ENCODE measurements at regions not wholly inside any gene's neighbourhood (a gene's known extent, or its start where the extent isn't known, plus 50 kb on each side); places are given as distances from the start of the nearest gene placed in this dataset.

GRCh38 chr3:117596503-117596902 is 886.9 kb downstream of the TUSC7 start:
- intact Hi-C loops (cut with DNase I), result no loop called here
- no peak for DNase-seq (ENCODE audit: low spot score)

DNA sequence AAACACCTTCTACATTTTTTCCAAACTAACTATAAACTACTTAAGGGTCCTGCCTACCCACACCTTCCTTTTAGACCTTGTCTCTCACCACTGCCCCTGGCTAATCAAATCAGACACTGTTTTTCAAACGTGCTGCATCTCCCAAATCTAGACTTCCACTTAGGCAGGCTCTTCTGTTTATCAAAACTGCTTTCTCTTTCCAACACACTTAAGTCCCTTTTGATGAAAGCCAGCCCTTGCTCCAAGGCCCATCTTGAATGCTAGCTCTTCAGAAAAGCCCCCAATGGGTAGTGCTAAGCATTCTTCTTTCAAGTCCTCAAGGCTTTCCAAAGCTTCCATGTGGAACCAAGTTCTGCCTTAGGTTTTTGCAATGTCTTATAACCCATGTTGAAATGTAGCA is 888.3 kb downstream of the TUSC7 start:
- DNase-seq (ENCODE audit: low spot score), result no peak
- intact Hi-C loops (cut with DNase I), result no loop called here

DNA sequence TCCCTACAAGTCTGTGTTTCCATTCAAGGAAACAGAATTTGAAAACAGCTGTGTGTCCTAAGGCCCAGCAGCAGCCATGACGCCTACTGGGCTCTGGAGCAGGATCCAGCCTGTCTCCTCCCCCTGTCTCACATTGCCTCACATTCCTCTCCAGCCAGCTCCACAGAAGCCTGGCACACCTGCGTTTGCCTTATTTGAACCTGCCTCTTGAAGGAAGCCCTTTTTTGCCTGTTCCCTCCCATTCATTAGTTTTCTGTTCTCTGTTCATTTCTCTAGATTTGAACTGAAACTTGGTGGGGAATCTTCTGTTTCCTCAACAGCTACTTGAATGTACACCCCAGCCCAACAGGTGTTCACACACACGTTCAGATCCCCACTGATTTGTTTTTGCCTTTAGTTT is 890.5 kb downstream of the TUSC7 start:
- intact Hi-C loops (cut with DNase I), result no loop called here
- DNase-seq (ENCODE audit: low spot score), result no peak

DNA sequence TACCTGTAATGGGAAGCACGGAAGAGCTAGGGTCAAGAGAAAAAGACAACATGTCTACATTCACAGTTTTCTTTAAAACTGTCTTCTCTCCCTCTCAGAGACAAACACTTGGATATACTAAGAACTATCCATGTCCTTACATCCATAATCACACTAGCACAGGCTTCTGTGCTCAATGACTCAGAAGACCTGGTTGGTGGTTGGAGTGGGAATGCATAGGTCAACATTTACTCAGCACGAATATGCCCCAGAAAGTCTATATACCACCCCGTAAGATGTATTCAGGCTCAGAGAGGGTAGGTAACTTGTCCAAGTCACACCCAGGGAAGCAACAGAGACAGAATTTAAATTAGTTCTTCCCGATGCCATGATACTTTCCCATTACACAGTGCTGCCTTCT is 891.1 kb downstream of the TUSC7 start:
- no peak for DNase-seq (ENCODE audit: low spot score)
- intact Hi-C loops (cut with DNase I), result no loop called here

DNA sequence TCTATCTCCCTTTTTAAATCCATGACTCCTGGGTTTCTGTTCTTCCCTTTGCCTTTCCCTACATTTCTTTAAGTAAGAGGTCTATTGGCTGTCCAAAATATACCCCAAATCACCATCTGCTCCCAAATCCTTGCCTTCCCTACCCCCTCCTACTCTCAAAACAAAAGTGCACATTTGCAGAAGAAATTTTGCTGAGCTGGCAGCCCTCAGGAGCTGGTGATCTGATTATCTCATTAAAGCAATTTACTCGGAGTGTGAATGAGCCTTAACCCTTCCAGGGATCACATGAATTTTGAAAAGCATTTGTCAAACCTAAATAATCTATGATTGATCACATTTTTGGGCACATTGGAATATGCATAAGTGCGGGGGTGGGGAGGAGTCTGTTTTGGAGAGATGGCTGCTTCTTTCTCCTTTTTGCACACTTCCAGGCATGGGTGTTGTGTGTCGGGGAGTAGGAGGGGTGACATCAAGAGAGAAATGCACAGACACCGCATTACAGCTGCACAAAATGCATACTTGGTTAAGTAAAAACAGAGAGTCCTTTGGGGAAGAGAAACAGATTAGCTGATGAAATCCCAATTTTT is 892.6 kb downstream of the TUSC7 start:
- intact Hi-C loops (cut with DNase I), result no loop called here
- no peak for DNase-seq (ENCODE audit: low spot score)

GRCh38 chr3:117603097-117603496 is 893.5 kb downstream of the TUSC7 start:
- intact Hi-C loops (cut with DNase I), result no loop called here

GRCh38 chr3:117606866-117607265 is 897.3 kb downstream of the TUSC7 start:
- intact Hi-C loops (cut with DNase I), result no loop called here
- no peak for DNase-seq (ENCODE audit: low spot score)

More at GRCh38 chr3:117603097-117603496, 893.5 kb downstream of the TUSC7 start:
- DNase-seq (ENCODE audit: low spot score), result no peak

DNA sequence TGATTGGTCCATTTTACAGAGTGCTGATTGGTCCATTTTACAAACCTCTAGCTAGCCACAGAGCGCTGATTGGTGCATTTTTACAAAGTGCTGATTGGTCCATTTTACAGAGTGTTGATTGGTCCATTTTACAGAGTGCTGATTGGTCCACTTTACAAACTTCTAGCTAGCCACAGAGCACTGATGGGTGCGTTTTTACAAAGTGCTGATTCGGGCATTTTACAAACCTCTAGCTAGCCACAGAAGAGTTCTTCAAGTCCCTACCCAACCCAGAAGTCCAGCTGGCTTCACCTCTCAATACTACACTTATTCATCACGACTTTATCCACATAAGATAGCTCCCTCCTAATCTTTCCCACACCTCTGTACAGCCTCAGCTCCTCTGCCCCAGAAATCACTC is 899.8 kb downstream of the TUSC7 start:
- no peak for DNase-seq (ENCODE audit: low spot score)
- intact Hi-C loops (cut with DNase I), result no loop called here

- intact Hi-C loops (cut with DNase I), result no loop called here
- no peak for DNase-seq (ENCODE audit: low spot score)
Measured at GRCh38 chr3:117610156-117610555, 900.6 kb downstream of the TUSC7 start.

GRCh38 chr3:117611211-117611610 is 901.6 kb downstream of the TUSC7 start:
- DNase-seq (ENCODE audit: low spot score), result no peak
- intact Hi-C loops (cut with DNase I), result no loop called here

DNA sequence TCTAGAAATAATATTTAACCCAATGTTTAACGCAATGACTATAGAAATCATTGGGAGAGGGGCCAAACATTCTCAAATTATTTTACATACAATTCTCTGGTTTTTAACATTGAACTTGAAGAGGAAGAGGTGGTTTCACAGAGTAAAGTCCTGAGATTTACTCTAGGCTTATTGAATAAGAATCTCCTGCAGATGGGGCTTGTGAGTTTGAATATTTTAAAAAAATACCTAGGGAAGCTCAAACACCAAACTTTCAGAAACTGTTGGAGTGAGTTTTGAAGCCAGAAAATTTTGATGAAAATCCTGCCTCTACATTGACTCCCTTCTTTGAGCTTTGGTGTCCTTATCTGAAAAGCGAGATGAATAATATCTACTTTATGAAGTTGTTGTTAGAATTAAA is 906.6 kb downstream of the TUSC7 start:
- intact Hi-C loops (cut with DNase I), result no loop called here
- no peak for DNase-seq (ENCODE audit: low spot score)

- intact Hi-C loops (cut with DNase I), result no loop called here
Measured at GRCh38 chr3:117617906-117618305, 908.3 kb downstream of the TUSC7 start.

DNA sequence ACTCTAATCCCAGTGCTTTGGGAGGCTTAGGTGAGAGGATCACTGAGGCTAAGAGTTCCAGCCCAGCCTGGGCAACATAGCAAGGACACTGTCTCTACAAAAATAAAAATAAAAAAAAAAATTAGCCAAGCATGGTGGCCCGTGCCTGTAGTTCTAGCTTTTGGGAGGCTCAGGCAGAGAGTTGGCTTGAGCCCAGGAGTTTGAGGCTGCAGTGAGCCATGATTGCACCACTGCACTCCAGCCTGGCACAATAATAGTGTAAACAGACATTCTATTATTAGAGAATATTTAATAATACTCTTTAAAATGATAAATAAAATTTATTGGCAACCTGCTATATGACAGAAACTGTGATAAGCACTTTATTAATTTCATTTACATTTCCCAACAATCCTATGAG is 908.9 kb downstream of the TUSC7 start:
- intact Hi-C loops (cut with DNase I), result no loop called here
- no peak for DNase-seq (ENCODE audit: low spot score)

More at GRCh38 chr3:117617906-117618305, 908.3 kb downstream of the TUSC7 start:
- DNase-seq (ENCODE audit: low spot score), result no peak

DNA sequence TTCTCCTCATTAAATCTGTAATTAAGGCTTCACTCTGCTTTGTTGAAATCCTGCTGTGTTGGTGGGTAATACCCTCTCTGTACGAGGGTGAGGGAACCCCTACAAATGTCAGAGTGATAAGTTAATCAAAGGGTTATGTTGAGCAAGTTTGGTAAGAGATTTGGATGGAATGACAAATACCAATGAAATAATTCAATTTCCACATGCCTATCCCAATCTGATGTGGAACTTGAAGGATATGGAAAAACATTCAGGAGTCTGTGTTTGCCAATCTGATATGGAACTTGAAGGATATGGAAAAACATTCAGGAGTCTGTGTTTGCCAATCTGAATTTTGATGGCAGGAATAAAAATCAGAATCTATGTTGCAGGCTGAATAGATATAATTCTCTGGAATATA is 910.2 kb downstream of the TUSC7 start:
- intact Hi-C loops (cut with DNase I), result no loop called here

GRCh38 chr3:117622171-117622841 is 912.7 kb downstream of the TUSC7 start:
- intact Hi-C loops (cut with DNase I), result no loop called here
- DNase-seq (ENCODE audit: low spot score), result no peak

More for the DNA sequence above, 910.2 kb downstream of the TUSC7 start:
- DNase-seq (ENCODE audit: low spot score), result no peak

DNA sequence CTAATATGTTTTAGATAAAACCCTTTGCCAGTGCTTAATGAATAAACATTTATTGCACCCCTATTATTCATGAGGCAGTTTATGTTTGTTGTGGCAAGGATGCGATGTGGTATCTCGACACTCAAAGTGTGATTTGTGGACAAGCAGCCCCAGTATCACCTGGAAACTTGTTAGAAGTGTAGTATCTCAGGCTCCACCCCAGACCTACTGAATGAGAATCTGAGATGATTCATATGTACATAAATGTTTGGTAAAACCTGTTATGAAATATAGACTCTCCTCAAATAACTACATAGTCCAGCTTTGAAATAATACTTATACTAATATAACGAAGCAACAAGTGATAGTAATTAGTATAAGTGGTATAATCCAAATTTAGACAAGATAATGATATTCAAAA is 914.8 kb downstream of the TUSC7 start:
- intact Hi-C loops (cut with DNase I), result no loop called here
- DNase-seq (ENCODE audit: low spot score), result no peak

DNA sequence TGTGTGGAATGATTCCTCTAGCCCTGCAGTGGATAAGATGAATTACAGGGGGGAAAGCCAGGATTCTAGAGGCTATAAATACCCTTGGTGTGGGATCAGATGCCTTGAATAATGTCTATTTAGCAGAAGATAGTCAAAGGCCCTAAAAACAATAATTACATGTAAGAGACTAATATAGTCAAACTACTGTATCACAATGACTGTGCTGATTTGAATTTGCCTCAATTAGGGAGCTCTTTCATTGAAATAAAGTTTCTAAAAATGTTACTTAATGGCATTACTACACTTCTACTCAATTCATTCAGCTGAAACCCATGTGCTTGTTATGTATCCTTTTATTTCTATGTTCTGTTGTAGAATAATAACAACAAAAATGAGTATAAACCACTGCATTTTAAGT is 915.6 kb downstream of the TUSC7 start:
- DNase-seq (ENCODE audit: low spot score), result no peak

DNA sequence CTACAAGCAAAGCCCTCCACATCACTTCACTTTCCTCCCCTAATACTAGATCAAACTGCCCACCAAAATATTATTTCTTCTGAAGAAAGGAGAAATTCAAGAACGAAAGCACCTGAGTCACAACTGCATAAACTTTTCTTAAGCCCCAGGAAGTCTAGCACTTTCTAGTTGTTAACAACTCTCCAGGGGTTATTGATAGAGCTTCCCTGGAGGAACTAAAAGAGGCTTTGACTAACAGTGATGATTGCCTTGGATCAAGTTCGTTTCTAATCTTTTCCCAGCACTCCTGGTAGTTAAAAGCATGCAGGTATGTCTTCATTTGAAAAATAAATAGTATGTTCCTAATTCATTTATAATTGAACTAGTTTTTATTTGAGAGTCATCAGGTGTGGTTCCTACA is 917.0 kb downstream of the TUSC7 start:
- DNase-seq (ENCODE audit: low spot score), result no peak
- intact Hi-C loops (cut with DNase I), result no loop called here

More for the DNA sequence above, 915.6 kb downstream of the TUSC7 start:
- intact Hi-C loops (cut with DNase I), result no loop called here

- intact Hi-C loops (cut with DNase I), result no loop called here
- no peak for DNase-seq (ENCODE audit: low spot score)
Measured at GRCh38 chr3:117628823-117629291, 919.3 kb downstream of the TUSC7 start.

DNA sequence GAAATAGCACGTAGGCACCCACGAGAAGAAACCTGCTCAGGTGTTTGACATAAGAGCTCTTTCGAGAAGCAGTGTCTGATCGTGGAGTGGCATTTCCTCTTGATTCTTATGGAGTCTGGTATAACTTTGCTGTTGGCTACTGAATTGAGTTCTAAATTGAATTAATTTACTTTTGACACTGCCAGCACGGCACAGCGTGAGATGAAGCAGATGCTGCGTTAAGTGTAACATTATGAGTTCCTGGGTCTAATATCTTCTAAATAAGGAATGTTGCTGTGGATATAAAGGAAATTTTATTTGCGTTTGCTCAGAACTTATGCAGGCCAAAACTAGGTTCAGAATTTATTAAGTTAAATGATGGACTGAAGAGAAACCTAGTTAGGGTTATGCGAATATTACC is 919.9 kb downstream of the TUSC7 start:
- intact Hi-C loops (cut with DNase I), result no loop called here

DNA sequence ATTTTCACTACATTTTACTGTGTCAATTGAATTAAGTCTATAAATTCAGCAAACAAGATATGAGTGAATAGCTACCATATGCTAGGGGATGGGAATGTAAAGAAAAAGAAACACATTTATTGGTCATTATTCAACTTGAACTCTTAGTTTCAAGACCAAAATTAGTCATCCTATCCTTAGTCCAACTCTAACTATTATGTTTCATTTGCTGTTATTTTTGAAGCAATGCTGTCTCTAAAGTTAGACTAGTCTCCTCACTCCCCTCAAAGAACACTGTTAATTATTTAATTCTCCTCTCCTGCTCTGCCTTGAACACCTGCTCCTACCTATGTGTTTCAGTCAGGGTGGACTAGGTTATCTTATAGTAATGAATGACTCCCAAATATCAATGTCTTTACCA is 920.9 kb downstream of the TUSC7 start:
- DNase-seq (ENCODE audit: low spot score), result no peak
- intact Hi-C loops (cut with DNase I), result no loop called here

More for the DNA sequence above, 919.9 kb downstream of the TUSC7 start:
- DNase-seq (ENCODE audit: low spot score), result no peak

- intact Hi-C loops (cut with DNase I), result no loop called here
- DNase-seq (ENCODE audit: low spot score), result no peak
Measured at GRCh38 chr3:117630885-117631284, 921.3 kb downstream of the TUSC7 start.

All from cardiac septum (tissue), 1 donor.